GM23338 (cell line): ENCODE measurements at regions not wholly inside any gene's neighbourhood (a gene's known extent, or its start where the extent isn't known, plus 50 kb on each side); places are given as distances from the start of the nearest gene placed in this dataset.

Source experiments
- ATAC-seq: fragments of 200-7000 bp; cut with Tn5 transposase; 3 replicates; pipeline ENCODE4 v1.9.1; 2020
- DNase-seq: peaks from one replicate; pipeline ENCODE4 v3.0.0-alpha.2; 2015; ENCODE audit warnings: low spot score
- H2AFZ ChIP-seq: fragments of 200-600 bp; sonication (generic); 2 replicates; pipeline ENCODE4 v1.8.0; 2016; ENCODE audit warnings: antibody characterized with exemption, mild to moderate bottlenecking, moderate library complexity
- H3F3A ChIP-seq: fragments of 200-600 bp; sonication (generic); replicated peaks from 2 replicates; pipeline ENCODE4 v1.8.0; 2017; ENCODE audit warnings: antibody characterized with exemption, mixed run types, low read depth
- H3K27ac ChIP-seq: fragments of 200-600 bp; sonication (generic); 2 replicates; pipeline ENCODE4 v1.6.1; 2016; ENCODE audit warnings: low read depth
- H3K27me3 ChIP-seq: fragments of 200-600 bp; sonication (generic); 2 replicates; pipeline ENCODE4 v1.8.0; 2016; ENCODE audit warnings: mild to moderate bottlenecking, mixed run types, moderate library complexity; ENCODE audit not compliant: insufficient read depth
- H3K36me3 ChIP-seq: fragments of 200-600 bp; sonication (generic); 2 replicates; pipeline ENCODE4 v1.8.0; 2016; ENCODE audit warnings: mild to moderate bottlenecking; ENCODE audit not compliant: insufficient read depth
- H3K4me1 ChIP-seq: fragments of 200-600 bp; sonication (generic); 2 replicates; pipeline ENCODE4 v1.8.0; 2016; ENCODE audit warnings: mild to moderate bottlenecking, moderate library complexity; ENCODE audit not compliant: insufficient read depth
- H3K4me2 ChIP-seq: fragments of 200-600 bp; sonication (generic); 2 replicates; pipeline ENCODE4 v1.7.1; 2017; ENCODE audit warnings: mixed run types
- H3K4me3 ChIP-seq: fragments of 200-600 bp; sonication (generic); 2 replicates; pipeline ENCODE4 v1.6.1; 2016; ENCODE audit warnings: mixed run types
- H3K79me2 ChIP-seq: fragments of 200-600 bp; sonication (generic); replicated peaks from 2 replicates; pipeline ENCODE4 v1.8.0; 2017; ENCODE audit warnings: mild to moderate bottlenecking; ENCODE audit not compliant: insufficient read depth
- H3K9me2 ChIP-seq: fragments of 200-600 bp; sonication (generic); 2 replicates; pipeline ENCODE4 v1.8.0; 2017; ENCODE audit not compliant: insufficient read depth
- H4K20me1 ChIP-seq: fragments of 200-600 bp; sonication (generic); replicated peaks from 2 replicates; pipeline ENCODE4 v1.8.0; 2017; ENCODE audit warnings: mild to moderate bottlenecking; ENCODE audit not compliant: insufficient read depth
- H3K27ac Mint-ChIP-seq: 2 replicates; pipeline ENCODE4 v1.8.0; 2020; ENCODE audit warnings: inconsistent platforms, mild to moderate bottlenecking, moderate library complexity, mixed read lengths
- H3K27me3 Mint-ChIP-seq: 3 replicates; pipeline ENCODE4 v1.8.0; 2022; ENCODE audit warnings: low read depth, mild to moderate bottlenecking, moderate library complexity, mixed read lengths, inconsistent platforms; ENCODE audit not compliant: insufficient read depth, poor library complexity
- H3K36me3 Mint-ChIP-seq: 3 replicates; pipeline ENCODE4 v1.8.0; 2021; ENCODE audit warnings: low read depth, mild to moderate bottlenecking, inconsistent platforms, moderate library complexity, mixed read lengths
- H3K4me1 Mint-ChIP-seq: 3 replicates; pipeline ENCODE4 v1.8.0; 2020; ENCODE audit warnings: mild to moderate bottlenecking, inconsistent platforms, mixed read lengths
- H3K4me3 Mint-ChIP-seq: 3 replicates; pipeline ENCODE4 v1.8.0; 2021; ENCODE audit warnings: moderate library complexity, mild to moderate bottlenecking, inconsistent platforms, mixed read lengths
- H3K9me3 Mint-ChIP-seq: 3 replicates; pipeline ENCODE4 v1.8.0; 2020; ENCODE audit warnings: moderate library complexity, mild to moderate bottlenecking, inconsistent platforms, mixed read lengths
- CREB1 ChIP-seq: fragments of 250-450 bp; sonication (Bioruptor Pico); IDR thresholded peaks from 2 replicates; pipeline ENCODE4 v1.5.0; 2020; ENCODE audit warnings: low read depth, mild to moderate bottlenecking, moderate library complexity
- CTCF ChIP-seq, 2 experiments: fragments of 200-600 bp in 1 of 2; sonication (generic) in 1 of 2; conservative IDR thresholded peaks; 2 replicates each; pipeline versions ENCODE4 v1.5.1 to v1.6.1; 2016 to 2017; ENCODE audit warnings: antibody characterized with exemption in 2 of 2, low read depth in 2 of 2, mild to moderate bottlenecking in 2 of 2, moderate library complexity in 1 of 2
- EZH2phosphoT487 ChIP-seq: fragments of 200-600 bp; sonication (generic); IDR thresholded peaks from one replicate; pipeline ENCODE4 v1.8.1; 2018; ENCODE audit warnings: antibody characterized with exemption; ENCODE audit not compliant: unreplicated experiment
- NANOG ChIP-seq: IDR thresholded peaks from 2 replicates; pipeline ENCODE4 v1.6.1; 2016; ENCODE audit warnings: antibody characterized with exemption, borderline replicate concordance
- POLR2AphosphoS5 ChIP-seq: IDR thresholded peaks from 2 replicates; pipeline ENCODE4 v1.6.1; 2016; ENCODE audit warnings: antibody characterized with exemption, low read depth
- REST ChIP-seq: IDR thresholded peaks from one replicate; pipeline ENCODE4 v1.6.1; 2018; ENCODE audit warnings: antibody characterized with exemption; ENCODE audit not compliant: unreplicated experiment
- ZNF114 ChIP-seq: fragments of 250-450 bp; sonication (Bioruptor Pico); IDR thresholded peaks from 2 replicates; pipeline ENCODE4 v1.5.0; 2020; ENCODE audit warnings: mild to moderate bottlenecking, moderate library complexity
- ZNF462 ChIP-seq: fragments of 250-450 bp; sonication (Bioruptor Pico); IDR thresholded peaks from 2 replicates; pipeline ENCODE4 v1.5.0; 2020; ENCODE audit warnings: mild to moderate bottlenecking, moderate library complexity

GRCh38 chrX:8005678-8006347, 78.6 kb upstream of the PNPLA4 start:
- Histone ChIP-seq H3K27me3 (no peaks in the 10 kb centered on the region), H3F3A (no peaks in the 10 kb centered on the region), H3K9me2 (no peaks in the 10 kb centered on the region), H4K20me1 (no peaks in the 10 kb centered on the region), H3K27ac (no peak overlapping the region), H3K4me3 (no peak overlapping the region), H3K4me2 (no peak overlapping the region), H3K79me2 (no peaks in the 10 kb centered on the region), H3K36me3 (no peaks in the 10 kb centered on the region), H3K4me1 (no peaks in the 10 kb centered on the region), H2AFZ (no peak overlapping the region)
- H3K4me1 Mint-ChIP-seq = no peaks in the 10 kb centered on the region; the same call in 1 of the 3 replicates
- H3K27ac Mint-ChIP-seq = no peak overlapping the region
- DNase-seq (no peak), ATAC-seq (no peak)
- no peak overlapping the region for H3K4me3 Mint-ChIP-seq
- H3K9me3 Mint-ChIP-seq = peaks cover 3% of the 10 kb centered on the region; the same call in 1 of the 3 replicates
- H3K27me3 Mint-ChIP-seq = no peaks in the 10 kb centered on the region
- no peak for TF ChIP-seq ZNF114
- TF ChIP-seq CTCF (conservative IDR thresholded peaks at IDR 0.05; ENCODE audit: low read depth in 2 of 2) = no peak
- no peak for TF ChIP-seq REST
- no peak for TF ChIP-seq POLR2AphosphoS5
- no peak for TF ChIP-seq NANOG
- no peak for TF ChIP-seq CREB1 (CRISPR knock-in tag)
- no peak for TF ChIP-seq EZH2phosphoT487
- H3K36me3 Mint-ChIP-seq = peaks cover 3% of the 10 kb centered on the region; the same call in 2 of the 3 replicates

GRCh38 chrX:8003147-8003883, 76.1 kb upstream of the PNPLA4 start:
- no peak overlapping the region for H3K27ac ChIP-seq
- H3K4me1 Mint-ChIP-seq = no peaks in the 10 kb centered on the region; the same call in 2 of the 3 replicates
- H3K79me2 ChIP-seq = no peaks in the 10 kb centered on the region
- no peak overlapping the region for H3K4me2 ChIP-seq
- no peak overlapping the region for H2AFZ ChIP-seq
- no peaks in the 10 kb centered on the region for H3K4me1 ChIP-seq
- ATAC-seq (no peak), DNase-seq (no peak)
- no peaks in the 10 kb centered on the region for H3K36me3 ChIP-seq
- no peak overlapping the region for H3K4me3 ChIP-seq
- H3K27me3 ChIP-seq = no peaks in the 10 kb centered on the region
- peaks cover 3% of the 10 kb centered on the region; the same call in 2 of the 3 replicates for H3K36me3 Mint-ChIP-seq
- H3K9me3 Mint-ChIP-seq = peaks cover 3% of the 10 kb centered on the region; the same call in 1 of the 3 replicates
- no peaks in the 10 kb centered on the region for H3F3A ChIP-seq
- no peaks in the 10 kb centered on the region for H4K20me1 ChIP-seq
- H3K27me3 Mint-ChIP-seq = no peaks in the 10 kb centered on the region
- no peaks in the 10 kb centered on the region for H3K9me2 ChIP-seq
- no peak overlapping the region for H3K4me3 Mint-ChIP-seq
- no peak overlapping the region for H3K27ac Mint-ChIP-seq
- TF ChIP-seq ZNF462 (CRISPR knock-in tag) = no peak
